IMR-90 (cell line): ENCODE measurements at regions not wholly inside any gene's neighbourhood (a gene's known extent, or its start where the extent isn't known, plus 50 kb on each side); places are given as distances from the start of the nearest gene placed in this dataset.

ENCODE experiments used
- ATAC-seq: fragments of 200-7000 bp; cut with Tn5 transposase; 2 replicates; pipeline ENCODE4 v1.9.1; 2020; ENCODE audit warnings: low read depth, mild to moderate bottlenecking, moderate library complexity
- BruUV-seq: library from RNA; stranded (reverse); fragments of 400-500 nt; replicated peaks from 2 replicates; lab custom pipeline; 2021; lab: Mats Ljungman, UMichigan
- CTCF ChIA-PET: fragments of 300-600 bp; formaldehyde crosslinking; extraction: SDS; loops from one replicate; lab custom pipeline; 2021; ENCODE audit warnings: antibody characterized with exemption; lab: Yijun Ruan, JAX
- POLR2A ChIA-PET: fragments of 300-600 bp; sonication (Branson Sonifier 250); formaldehyde crosslinking; loops from one replicate; lab custom pipeline; 2022; ENCODE audit warnings: antibody characterized with exemption; ENCODE audit not compliant: unreplicated experiment; lab: Charles Lee
- DNase-seq: peaks from one replicate; pipeline ENCODE4 v3.0.0; 2013
- H2AFZ ChIP-seq: replicated peaks from 2 replicates; pipeline ENCODE3; 2013; ENCODE audit warnings: low read length, mild to moderate bottlenecking; ENCODE audit not compliant: poor library complexity
- H2AK5ac ChIP-seq: 2 replicates; pipeline ENCODE4 v1.6.1; 2013; ENCODE audit warnings: low read depth, low read length, inconsistent platforms
- H2AK9ac ChIP-seq: replicated peaks from 2 replicates; pipeline ENCODE3; 2013; ENCODE audit warnings: mild to moderate bottlenecking, low read depth, low read length, moderate library complexity; ENCODE audit not compliant: poor library complexity
- H2BK120ac ChIP-seq: 2 replicates; pipeline ENCODE4 v1.6.1; 2013; ENCODE audit warnings: low read depth, low read length, inconsistent platforms
- H2BK15ac ChIP-seq: 3 replicates; pipeline ENCODE4 v1.6.1; 2013; ENCODE audit warnings: low read depth, low read length, inconsistent platforms
- H2BK20ac ChIP-seq: 2 replicates; pipeline ENCODE4 v1.6.1; 2013; ENCODE audit warnings: low read depth, mild to moderate bottlenecking, inconsistent platforms, low read length, moderate library complexity
- H2BK5ac ChIP-seq: 2 replicates; pipeline ENCODE4 v1.6.1; 2013; ENCODE audit warnings: mild to moderate bottlenecking, low read depth, low read length, inconsistent platforms; ENCODE audit not compliant: poor library complexity, severe bottlenecking
- H3K14ac ChIP-seq: replicated peaks from 2 replicates; pipeline ENCODE4 v1.6.1; 2013; ENCODE audit warnings: low read depth, low read length, inconsistent platforms
- H3K18ac ChIP-seq: 2 replicates; pipeline ENCODE4 v1.6.1; 2013; ENCODE audit warnings: low read depth, low read length, control low read depth
- H3K23ac ChIP-seq: 2 replicates; pipeline ENCODE4 v1.6.1; 2013; ENCODE audit warnings: low read depth, low read length, inconsistent platforms
- H3K27ac ChIP-seq: 2 replicates; pipeline ENCODE4 v1.5.1; 2013; ENCODE audit warnings: mild to moderate bottlenecking, control low read depth, low read length; ENCODE audit not compliant: insufficient read depth
- H3K27me3 ChIP-seq: 2 replicates; pipeline ENCODE4 v1.6.1; 2013; ENCODE audit warnings: low read length; ENCODE audit not compliant: control insufficient read depth, insufficient read depth
- H3K36me3 ChIP-seq: 2 replicates; pipeline ENCODE4 v1.6.1; 2013; ENCODE audit warnings: low read length, mixed read lengths; ENCODE audit not compliant: control insufficient read depth, insufficient read depth
- H3K4ac ChIP-seq: 2 replicates; pipeline ENCODE4 v1.6.1; 2013; ENCODE audit warnings: low read depth, low read length, inconsistent platforms
- H3K4me1 ChIP-seq: 2 replicates; pipeline ENCODE4 v1.6.1; 2013; ENCODE audit warnings: low read length, mixed read lengths; ENCODE audit not compliant: control insufficient read depth, insufficient read depth
- H3K4me2 ChIP-seq: 2 replicates; pipeline ENCODE4 v1.6.1; 2013; ENCODE audit warnings: low read depth, mild to moderate bottlenecking, control low read depth, low read length, moderate library complexity
- H3K4me3 ChIP-seq: 2 replicates; pipeline ENCODE4 v1.5.1; 2013; ENCODE audit warnings: low read depth, mild to moderate bottlenecking, control low read depth, low read length, moderate library complexity; ENCODE audit not compliant: insufficient read depth
- H3K56ac ChIP-seq: 2 replicates; pipeline ENCODE4 v1.6.1; 2013; ENCODE audit warnings: low read length, inconsistent platforms; ENCODE audit not compliant: insufficient read depth; ENCODE audit errors: extremely low read depth
- H3K79me1 ChIP-seq, 2 experiments: 2 replicates each; pipeline ENCODE4 v1.6.1; 2013; ENCODE audit warnings: low read length in 2 of 2, inconsistent platforms in 1 of 2, low read depth in 1 of 2
- H3K9ac ChIP-seq: 2 replicates; pipeline ENCODE4 v1.6.1; 2013; ENCODE audit warnings: low read depth, low read length, control low read depth
- H3K9me1 ChIP-seq: 2 replicates; pipeline ENCODE4 v1.6.1; 2013; ENCODE audit warnings: low read length, inconsistent platforms; ENCODE audit not compliant: insufficient read depth
- H3K9me3 ChIP-seq: 2 replicates; pipeline ENCODE4 v1.6.1; 2013; ENCODE audit warnings: low read length; ENCODE audit not compliant: control insufficient read depth, insufficient read depth
- H4K20me1 ChIP-seq: 2 replicates; pipeline ENCODE4 v1.6.1; 2013; ENCODE audit warnings: low read length, inconsistent platforms; ENCODE audit not compliant: insufficient read depth
- H4K5ac ChIP-seq: 2 replicates; pipeline ENCODE4 v1.6.1; 2013; ENCODE audit warnings: mild to moderate bottlenecking, low read depth, low read length, control low read depth
- H4K8ac ChIP-seq, 2 experiments: 2 replicates each; pipeline ENCODE4 v1.6.1; 2013; ENCODE audit warnings: low read depth in 2 of 2, low read length in 2 of 2, control low read depth in 1 of 2, inconsistent platforms in 1 of 2
- H4K91ac ChIP-seq: 2 replicates; pipeline ENCODE4 v1.6.1; 2013; ENCODE audit warnings: low read depth, low read length, inconsistent platforms; ENCODE audit not compliant: insufficient read depth
- NFE2L2 ChIP-seq: fragments of 150-350 bp; IDR thresholded peaks from 2 replicates; pipeline ENCODE4 v1.6.1; 2016; ENCODE audit warnings: low read depth, mild to moderate bottlenecking, low read length
- WGBS, 2 experiments: methylation state at CpG; one replicate each; pipeline versions ENCODE4 v1.1.5 to v1.1.7; 2013; ENCODE audit warnings: missing lambda C conversion rate in 2 of 2; ENCODE audit not compliant: insufficient read length in 1 of 2; ENCODE audit errors: extremely low coverage in 2 of 2; 5-methylcytosine and 5-hydroxymethylcytosine counted together
- dilution Hi-C: fragments of 300-500 bp; cut with HindIII; formaldehyde crosslinking; loops from one replicate; pipeline ENCODE4 v1.14.3; 2018; ENCODE audit warnings: low sequenced_read_pairs; ENCODE audit not compliant: unreplicated experiment
- in situ Hi-C: fragments of 300-500 bp; cut with MboI; formaldehyde crosslinking; loops from 3 replicates; pipeline ENCODE4 v1.14.3; 2019; ENCODE audit warnings: low sequenced_read_pairs, inconsistent platforms, mixed read lengths
- intact Hi-C: fragments of 100-400 bp; cut with micrococcal nuclease; formaldehyde crosslinking; loops from 2 replicates; pipeline ENCODE4 v1.10.0; 2022

DNA sequence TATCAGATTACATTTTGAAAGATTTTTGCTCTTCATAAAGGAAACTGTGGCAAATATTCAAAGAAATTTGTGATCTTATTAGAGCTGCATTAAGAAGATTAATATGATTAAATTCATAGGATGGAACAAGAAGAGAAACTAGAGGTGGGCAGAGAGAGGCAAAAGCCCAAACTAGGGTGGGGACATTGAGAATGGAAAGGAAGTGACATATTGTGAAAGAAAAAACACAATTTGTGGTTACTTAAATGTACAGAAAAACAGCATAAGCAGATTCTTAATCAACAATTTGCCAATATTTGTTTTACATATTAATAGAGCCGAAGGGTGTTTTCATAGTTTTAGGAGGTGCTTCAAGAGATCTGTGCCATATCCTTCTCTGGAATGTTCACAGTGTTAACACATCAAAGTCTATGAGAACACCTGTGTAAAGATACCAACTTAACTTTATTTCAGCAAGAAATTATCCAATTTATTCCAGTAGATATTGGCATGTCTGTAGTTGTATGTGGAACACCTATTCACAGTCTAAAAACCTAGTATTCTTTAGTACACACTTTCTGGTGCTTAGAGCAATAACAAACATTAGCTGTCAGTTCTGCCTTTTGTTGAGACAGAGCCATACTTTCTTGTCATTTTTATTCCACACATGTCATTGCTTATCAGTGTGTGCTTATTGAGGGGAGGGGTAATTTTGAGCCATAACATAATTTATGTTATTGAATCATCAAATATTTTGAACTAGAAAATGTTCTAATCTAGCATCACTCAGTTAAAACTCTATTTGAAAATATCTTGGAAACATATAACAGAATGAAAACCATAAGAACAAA lies 401.5 kb downstream of the PTPRC start:
- H3K27me3 ChIP-seq = no peaks in the 10 kb centered on the region
- no peak overlapping the region for H2AK9ac ChIP-seq
- H3K9me3 ChIP-seq = no peaks in the 10 kb centered on the region
- H2BK20ac ChIP-seq = no peak overlapping the region
- no peak overlapping the region for H3K56ac ChIP-seq
- H3K4ac ChIP-seq = no peak overlapping the region
- no CpG with 5 or more reads among the region's 1 CpG for WGBS, 2 experiments
- no peak overlapping the region for H3K4me3 ChIP-seq
- intact Hi-C loops = no loop called here
- no peak overlapping the region for H4K8ac ChIP-seq
- no peak overlapping the region for H2AK5ac ChIP-seq
- ChIA-PET CTCF (interaction anchor here (0.7 kb wide), 1 partner anchor 185 kb away, joined by 3 read pairs; no protein-coding TSS in a partner anchor), POLR2A (no interaction called here)
- no peak overlapping the region for H3K4me2 ChIP-seq
- H3K36me3 ChIP-seq = no peaks in the 10 kb centered on the region
- no peak overlapping the region for H3K14ac ChIP-seq
- no TSS peak for BruUV-seq
- H3K9ac ChIP-seq = no peak overlapping the region
- ATAC-seq (no peak), DNase-seq (no peak)
- H4K20me1 ChIP-seq = no peaks in the 10 kb centered on the region
- no peaks in the 10 kb centered on the region for H3K4me1 ChIP-seq
- in situ Hi-C loops = no loop called here
- H2BK15ac ChIP-seq = no peak overlapping the region
- H3K27ac ChIP-seq = no peak overlapping the region
- no peak overlapping the region for H2AFZ ChIP-seq
- H2BK120ac ChIP-seq = no peak overlapping the region
- H4K5ac ChIP-seq = no peak overlapping the region
- H3K9me1 ChIP-seq = no peaks in the 10 kb centered on the region
- H3K18ac ChIP-seq = no peak overlapping the region
- no peak for TF ChIP-seq NFE2L2
- H4K91ac ChIP-seq = no peak overlapping the region
- no peaks in the 10 kb centered on the region for H3K79me1 ChIP-seq
- no peak overlapping the region for H2BK5ac ChIP-seq
- dilution Hi-C loops = no loop called here
- no peak overlapping the region for H3K23ac ChIP-seq
